Fibroblast of pulmonary artery (primary cell): ENCODE measurements at regions not wholly inside any gene's neighbourhood (a gene's known extent, or its start where the extent isn't known, plus 50 kb on each side); places are given as distances from the start of the nearest gene placed in this dataset.
A peak's percentile ranks its signal among the peaks of the same experiment; 100 is the strongest.

Source experiments
- DNase-seq: peaks from one replicate; pipeline ENCODE4 v3.0.0-alpha.2; 2010; ENCODE audit warnings: low read depth
- H3K4me3 ChIP-seq: replicated peaks from 2 replicates; pipeline ENCODE4 v1.5.1; 2011; ENCODE audit warnings: low read depth, mild to moderate bottlenecking, control low read depth, low read length, moderate library complexity
- TF ChIP-seq, protein P1 (sequence below): IDR thresholded peaks from 2 replicates; pipeline ENCODE4 v1.5.1; 2011; ENCODE audit warnings: mild to moderate bottlenecking, control low read depth, low read length, inconsistent platforms; ENCODE audit errors: missing control alignments

GRCh38 chrX:23202326-23202725 is 132.3 kb upstream of the PTCHD1 start:
- TF ChIP-seq, protein P1, sequence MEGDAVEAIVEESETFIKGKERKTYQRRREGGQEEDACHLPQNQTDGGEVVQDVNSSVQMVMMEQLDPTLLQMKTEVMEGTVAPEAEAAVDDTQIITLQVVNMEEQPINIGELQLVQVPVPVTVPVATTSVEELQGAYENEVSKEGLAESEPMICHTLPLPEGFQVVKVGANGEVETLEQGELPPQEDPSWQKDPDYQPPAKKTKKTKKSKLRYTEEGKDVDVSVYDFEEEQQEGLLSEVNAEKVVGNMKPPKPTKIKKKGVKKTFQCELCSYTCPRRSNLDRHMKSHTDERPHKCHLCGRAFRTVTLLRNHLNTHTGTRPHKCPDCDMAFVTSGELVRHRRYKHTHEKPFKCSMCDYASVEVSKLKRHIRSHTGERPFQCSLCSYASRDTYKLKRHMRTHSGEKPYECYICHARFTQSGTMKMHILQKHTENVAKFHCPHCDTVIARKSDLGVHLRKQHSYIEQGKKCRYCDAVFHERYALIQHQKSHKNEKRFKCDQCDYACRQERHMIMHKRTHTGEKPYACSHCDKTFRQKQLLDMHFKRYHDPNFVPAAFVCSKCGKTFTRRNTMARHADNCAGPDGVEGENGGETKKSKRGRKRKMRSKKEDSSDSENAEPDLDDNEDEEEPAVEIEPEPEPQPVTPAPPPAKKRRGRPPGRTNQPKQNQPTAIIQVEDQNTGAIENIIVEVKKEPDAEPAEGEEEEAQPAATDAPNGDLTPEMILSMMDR = no peak
- no peak for DNase-seq
- H3K4me3 ChIP-seq = no peak overlapping the region

GRCh38 chrX:23223169-23223568 is 111.5 kb upstream of the PTCHD1 start:
- no peak for DNase-seq
- TF ChIP-seq, protein P1 = no peak
- no peak overlapping the region for H3K4me3 ChIP-seq

GRCh38 chrX:23228454-23228853 is 106.2 kb upstream of the PTCHD1 start:
- TF ChIP-seq, protein P1 = no peak
- no peak overlapping the region for H3K4me3 ChIP-seq
- DNase-seq = no peak

DNA sequence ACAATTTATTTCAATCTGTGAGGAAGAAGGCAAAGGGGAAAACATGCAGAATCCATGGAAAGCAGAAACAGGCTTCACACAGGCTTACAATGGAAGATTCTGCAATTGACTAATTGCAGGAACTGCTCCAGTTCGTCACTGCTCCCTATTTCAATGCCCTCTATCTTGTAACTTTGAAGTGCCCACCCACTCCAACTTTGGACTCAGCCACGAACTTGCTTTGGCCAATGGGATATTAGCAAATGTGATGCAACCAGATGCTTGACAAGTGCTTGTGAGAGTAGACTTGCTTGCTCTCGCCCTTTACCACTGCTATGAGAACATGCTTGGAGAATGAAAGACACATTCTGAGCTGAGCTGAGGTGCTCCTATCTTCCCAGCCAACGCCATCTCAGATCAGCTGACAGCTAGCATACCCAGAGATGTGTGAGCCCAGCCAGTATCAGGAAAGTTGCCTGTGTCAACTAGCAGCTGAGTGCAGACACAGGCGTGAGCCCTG is 105.7 kb upstream of the PTCHD1 start:
- TF ChIP-seq, protein P1 = no peak

DNA sequence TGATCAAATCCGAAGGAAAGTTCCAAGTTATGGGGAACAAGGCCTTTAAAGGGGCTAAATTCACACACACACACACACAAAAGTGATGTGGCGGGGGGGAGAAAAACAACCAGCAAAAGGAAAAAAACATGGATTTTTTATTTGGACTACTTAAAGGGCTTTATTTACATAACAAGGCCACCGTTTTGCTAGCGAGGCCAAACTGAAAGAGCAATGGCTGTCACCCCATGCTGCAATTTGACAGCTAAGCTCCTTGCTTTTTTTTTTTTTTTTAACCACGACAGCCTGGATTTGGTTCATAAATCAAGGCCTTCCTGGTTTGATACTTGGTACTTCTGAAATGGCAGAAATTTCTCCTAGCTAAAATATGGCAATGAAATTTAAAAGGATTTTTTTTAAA is 99.6 kb upstream of the PTCHD1 start:
- DNase-seq = no peak
- no peak overlapping the region for H3K4me3 ChIP-seq
- TF ChIP-seq, protein P1 = no peak

More for the DNA sequence above, 105.7 kb upstream of the PTCHD1 start:
- peak; percentile 0 for DNase-seq
- no peak overlapping the region for H3K4me3 ChIP-seq

- H3K4me3 ChIP-seq = no peak overlapping the region
- TF ChIP-seq, protein P1 = no peak
Observed at GRCh38 chrX:23246001-23246400, 88.6 kb upstream of the PTCHD1 start.

DNA sequence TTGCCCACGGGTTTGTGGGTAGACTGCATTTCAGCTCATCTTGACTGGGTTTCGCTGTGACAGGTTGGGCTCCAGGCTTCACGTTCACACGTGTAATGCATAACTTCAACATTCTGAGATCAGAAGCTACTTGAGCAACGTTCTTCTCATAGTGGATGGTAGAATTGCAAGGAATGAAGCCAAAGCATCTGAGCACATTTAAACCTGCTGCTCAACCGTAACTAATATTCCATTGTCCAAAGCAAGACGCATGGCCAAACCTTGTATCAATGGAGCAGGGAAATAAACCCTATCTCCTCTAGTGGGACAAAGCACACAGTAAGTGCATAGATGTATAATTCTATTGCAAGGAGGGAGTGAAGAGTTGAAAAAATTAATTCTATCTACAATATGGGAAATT is 86.5 kb upstream of the PTCHD1 start:
- TF ChIP-seq, protein P1 = no peak
- no peak for DNase-seq
- no peak overlapping the region for H3K4me3 ChIP-seq

More at GRCh38 chrX:23246001-23246400, 88.6 kb upstream of the PTCHD1 start:
- DNase-seq = peak; percentile 4
